WTC11 (cell line): ENCODE measurements at regions not wholly inside any gene's neighbourhood (a gene's known extent, or its start where the extent isn't known, plus 50 kb on each side); places are given as distances from the start of the nearest gene placed in this dataset.

Source experiments
- CTCF ChIP-seq: fragments of 200-600 bp; IDR thresholded peaks from 2 replicates; pipeline ENCODE4 v1.8.0; 2022; ENCODE audit warnings: antibody characterized with exemption
- E2F4 ChIP-seq: sonication (generic); formaldehyde crosslinking; IDR thresholded peaks from 2 replicates; pipeline ENCODE4 v1.8.1; 2022; ENCODE audit warnings: low read depth, mild to moderate bottlenecking, moderate library complexity, missing genetic modification reagents, borderline replicate concordance
- FOXK1 ChIP-seq: sonication (generic); formaldehyde crosslinking; IDR thresholded peaks from 2 replicates; pipeline ENCODE4 v1.8.0; 2022; ENCODE audit warnings: mild to moderate bottlenecking, moderate library complexity, missing genetic modification reagents
- FOXP1 ChIP-seq: sonication (generic); formaldehyde crosslinking; IDR thresholded peaks from 2 replicates; pipeline ENCODE4 v1.8.0; 2022; ENCODE audit warnings: missing genetic modification reagents, mild to moderate bottlenecking, moderate library complexity, borderline replicate concordance
- NR2C2 ChIP-seq: sonication (generic); formaldehyde crosslinking; IDR thresholded peaks from 2 replicates; pipeline ENCODE4 v1.8.0; 2022; ENCODE audit warnings: mild to moderate bottlenecking, missing genetic modification reagents
- RELA ChIP-seq: sonication (generic); formaldehyde crosslinking; IDR thresholded peaks from 2 replicates; pipeline ENCODE4 v1.8.1; 2022; ENCODE audit warnings: missing genetic modification reagents, mild to moderate bottlenecking, borderline replicate concordance
- TEAD4 ChIP-seq: sonication (generic); formaldehyde crosslinking; IDR thresholded peaks from 2 replicates; pipeline ENCODE4 v1.8.0; 2022; ENCODE audit warnings: mild to moderate bottlenecking, missing genetic modification reagents
- USF1 ChIP-seq: sonication (generic); formaldehyde crosslinking; IDR thresholded peaks from 2 replicates; pipeline ENCODE4 v1.8.0; 2022; ENCODE audit warnings: mild to moderate bottlenecking, missing genetic modification reagents
- ZNF263 ChIP-seq: sonication (generic); formaldehyde crosslinking; IDR thresholded peaks from 2 replicates; pipeline ENCODE4 v1.8.1; 2022; ENCODE audit warnings: low read depth, mild to moderate bottlenecking, moderate library complexity, missing genetic modification reagents
- TF ChIP-seq, protein P1 (sequence below): sonication (generic); formaldehyde crosslinking; IDR thresholded peaks from 2 replicates; pipeline ENCODE4 v1.8.0; 2022; ENCODE audit warnings: mild to moderate bottlenecking, missing genetic modification reagents
- TF ChIP-seq, protein P2 (sequence below): sonication (generic); formaldehyde crosslinking; IDR thresholded peaks from 2 replicates; pipeline ENCODE4 v1.8.1; 2023; ENCODE audit warnings: mild to moderate bottlenecking, missing genetic modification reagents
- TF ChIP-seq, protein P3 (sequence below): sonication (generic); formaldehyde crosslinking; conservative IDR thresholded peaks from 2 replicates; pipeline ENCODE4 v1.8.1; 2022; ENCODE audit warnings: mild to moderate bottlenecking, missing genetic modification reagents
- TF ChIP-seq, protein P4 (sequence below): sonication (generic); formaldehyde crosslinking; IDR thresholded peaks from 2 replicates; pipeline ENCODE4 v1.8.1; 2022; ENCODE audit warnings: missing genetic modification reagents, borderline replicate concordance

GRCh38 chr20:60252866-60253265 is 294.6 kb downstream of the CDH26 start:
- no peak for TF ChIP-seq NR2C2 (CRISPR knock-in tag)
- no peak for TF ChIP-seq CTCF
- TF ChIP-seq, protein P1, sequence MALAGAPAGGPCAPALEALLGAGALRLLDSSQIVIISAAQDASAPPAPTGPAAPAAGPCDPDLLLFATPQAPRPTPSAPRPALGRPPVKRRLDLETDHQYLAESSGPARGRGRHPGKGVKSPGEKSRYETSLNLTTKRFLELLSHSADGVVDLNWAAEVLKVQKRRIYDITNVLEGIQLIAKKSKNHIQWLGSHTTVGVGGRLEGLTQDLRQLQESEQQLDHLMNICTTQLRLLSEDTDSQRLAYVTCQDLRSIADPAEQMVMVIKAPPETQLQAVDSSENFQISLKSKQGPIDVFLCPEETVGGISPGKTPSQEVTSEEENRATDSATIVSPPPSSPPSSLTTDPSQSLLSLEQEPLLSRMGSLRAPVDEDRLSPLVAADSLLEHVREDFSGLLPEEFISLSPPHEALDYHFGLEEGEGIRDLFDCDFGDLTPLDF = no peak
- TF ChIP-seq, protein P2, sequence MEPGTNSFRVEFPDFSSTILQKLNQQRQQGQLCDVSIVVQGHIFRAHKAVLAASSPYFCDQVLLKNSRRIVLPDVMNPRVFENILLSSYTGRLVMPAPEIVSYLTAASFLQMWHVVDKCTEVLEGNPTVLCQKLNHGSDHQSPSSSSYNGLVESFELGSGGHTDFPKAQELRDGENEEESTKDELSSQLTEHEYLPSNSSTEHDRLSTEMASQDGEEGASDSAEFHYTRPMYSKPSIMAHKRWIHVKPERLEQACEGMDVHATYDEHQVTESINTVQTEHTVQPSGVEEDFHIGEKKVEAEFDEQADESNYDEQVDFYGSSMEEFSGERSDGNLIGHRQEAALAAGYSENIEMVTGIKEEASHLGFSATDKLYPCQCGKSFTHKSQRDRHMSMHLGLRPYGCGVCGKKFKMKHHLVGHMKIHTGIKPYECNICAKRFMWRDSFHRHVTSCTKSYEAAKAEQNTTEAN = no peak
- TF ChIP-seq, protein P3, sequence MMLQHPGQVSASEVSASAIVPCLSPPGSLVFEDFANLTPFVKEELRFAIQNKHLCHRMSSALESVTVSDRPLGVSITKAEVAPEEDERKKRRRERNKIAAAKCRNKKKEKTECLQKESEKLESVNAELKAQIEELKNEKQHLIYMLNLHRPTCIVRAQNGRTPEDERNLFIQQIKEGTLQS (CRISPR knock-in tag) = no peak
- no peak for TF ChIP-seq FOXP1 (CRISPR knock-in tag)
- TF ChIP-seq FOXK1 (CRISPR knock-in tag) = no peak
- no peak for TF ChIP-seq TEAD4 (CRISPR knock-in tag)
- TF ChIP-seq, protein P4, sequence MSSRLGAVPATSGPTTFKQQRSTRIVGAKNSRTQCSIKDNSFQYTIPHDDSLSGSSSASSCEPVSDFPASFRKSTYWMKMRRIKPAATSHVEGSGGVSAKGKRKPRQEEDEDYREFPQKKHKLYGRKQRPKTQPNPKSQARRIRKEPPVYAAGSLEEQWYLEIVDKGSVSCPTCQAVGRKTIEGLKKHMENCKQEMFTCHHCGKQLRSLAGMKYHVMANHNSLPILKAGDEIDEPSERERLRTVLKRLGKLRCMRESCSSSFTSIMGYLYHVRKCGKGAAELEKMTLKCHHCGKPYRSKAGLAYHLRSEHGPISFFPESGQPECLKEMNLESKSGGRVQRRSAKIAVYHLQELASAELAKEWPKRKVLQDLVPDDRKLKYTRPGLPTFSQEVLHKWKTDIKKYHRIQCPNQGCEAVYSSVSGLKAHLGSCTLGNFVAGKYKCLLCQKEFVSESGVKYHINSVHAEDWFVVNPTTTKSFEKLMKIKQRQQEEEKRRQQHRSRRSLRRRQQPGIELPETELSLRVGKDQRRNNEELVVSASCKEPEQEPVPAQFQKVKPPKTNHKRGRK (CRISPR knock-in tag) = no peak
- TF ChIP-seq E2F4 = no peak
- no peak for TF ChIP-seq ZNF263
- TF ChIP-seq RELA = no peak
- TF ChIP-seq USF1 (CRISPR knock-in tag) = no peak
